ENCODE measurements at regions not wholly inside any gene's neighbourhood (a gene's known extent, or its start where the extent isn't known, plus 50 kb on each side); places are given as distances from the start of the nearest gene placed in this dataset.

DNA sequence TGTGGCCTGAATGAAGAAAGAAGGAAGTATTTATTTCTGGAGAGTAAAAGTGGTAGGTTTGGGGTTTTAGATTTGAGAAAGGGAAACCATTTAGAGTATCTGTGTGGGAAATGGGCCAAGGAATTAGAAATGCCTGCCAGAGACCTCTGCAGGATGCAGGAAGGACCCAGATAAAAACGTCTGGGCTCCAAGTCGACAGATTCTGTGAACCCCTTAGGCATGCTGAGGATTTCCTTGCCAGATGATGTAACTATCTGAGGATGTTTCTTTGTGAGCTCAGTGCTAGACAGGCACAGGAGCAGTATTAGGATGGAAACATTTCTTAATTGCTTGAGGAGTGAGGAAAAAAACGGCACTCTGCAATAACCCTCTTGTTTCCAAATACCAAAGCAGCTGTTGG is 251.8 kb upstream of the DMRT1 start:
- H4K20me1 ChIP-seq (ENCODE audit: insufficient read depth, low read length): no peaks in the 10 kb centered on the region
- in situ Hi-C loops (cut with HindIII; ENCODE audit: extremely low pct_ligation_motif_present, low pct_unique_long_range_greater_than_20kb): loop anchor here (25.0 kb wide), 1 partner anchor 398 kb away; the partner anchor contains the start of gene DMRT3

DNA sequence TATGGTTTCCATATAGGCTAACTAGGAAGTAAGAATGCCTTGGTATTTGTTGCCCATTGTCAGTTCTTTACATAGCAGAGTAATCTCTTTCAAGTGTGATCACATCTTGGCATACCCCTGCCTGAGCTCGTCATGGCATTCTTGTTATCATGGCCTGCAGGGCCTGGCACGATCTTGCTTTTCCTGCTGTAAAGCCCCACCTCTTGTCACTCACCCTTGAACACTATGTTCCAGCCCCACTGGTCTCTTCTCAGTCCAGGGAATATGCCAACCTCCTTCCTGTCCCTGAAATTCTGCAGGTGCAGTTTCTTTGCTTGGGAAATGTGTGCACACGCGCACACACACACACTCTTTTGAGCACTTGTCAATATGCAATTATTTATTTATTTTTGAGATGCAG is 250.2 kb upstream of the DMRT1 start:
- Histone ChIP-seq H4K20me1 (ENCODE audit: insufficient read depth, low read length) (no peaks in the 10 kb centered on the region), H3K9me3 (ENCODE audit: low read length) (peaks cover 21% of the 10 kb centered on the region), H3K27me3 (ENCODE audit: control insufficient read depth in 1 of 2, insufficient read depth in 2 of 2, low read length in 2 of 2) (no peaks in the 10 kb centered on the region), H3K9ac (ENCODE audit: insufficient read depth, low read depth, low read length) (no peak overlapping the region), H2AFZ (ENCODE audit: low read length) (no peak overlapping the region), H3K4me2 (ENCODE audit: low read depth, low read length) (no peak overlapping the region), H3K4me1 (ENCODE audit: insufficient read depth, low read length) (peaks cover 14% of the 10 kb centered on the region), H3K27ac (ENCODE audit: extremely low read length, insufficient read depth, low read length) (no peak overlapping the region), H3K79me2 (ENCODE audit: insufficient read depth, low read length) (no peaks in the 10 kb centered on the region), H3K4me3 (replicated peaks in 1 of 3; ENCODE audit: insufficient read depth in 1 of 3, low read depth in 2 of 3, low read length in 3 of 3) (no peak overlapping the region), H3K36me3 (replicated peaks in 1 of 2; ENCODE audit: control insufficient read depth in 1 of 2, insufficient read depth in 2 of 2, low read length in 2 of 2) (no peaks in the 10 kb centered on the region)
- POLR2A ChIA-PET: no interaction called here
- FAIRE-seq: no peak
- 56% methylated on average over 4 of the region's 4 CpGs for WGBS (ENCODE audit: low lambda C conversion rate)
- TF ChIP-seq ZNF709 (CRISPR knock-in tag; IDR thresholded peaks at IDR 0.05) (no peak), ZNF124 (CRISPR knock-in tag; IDR thresholded peaks at IDR 0.05) (no peak), HDAC1 (CRISPR knock-in tag; IDR thresholded peaks at IDR 0.05) (no peak)
- TF ChIP-seq, protein P1, sequence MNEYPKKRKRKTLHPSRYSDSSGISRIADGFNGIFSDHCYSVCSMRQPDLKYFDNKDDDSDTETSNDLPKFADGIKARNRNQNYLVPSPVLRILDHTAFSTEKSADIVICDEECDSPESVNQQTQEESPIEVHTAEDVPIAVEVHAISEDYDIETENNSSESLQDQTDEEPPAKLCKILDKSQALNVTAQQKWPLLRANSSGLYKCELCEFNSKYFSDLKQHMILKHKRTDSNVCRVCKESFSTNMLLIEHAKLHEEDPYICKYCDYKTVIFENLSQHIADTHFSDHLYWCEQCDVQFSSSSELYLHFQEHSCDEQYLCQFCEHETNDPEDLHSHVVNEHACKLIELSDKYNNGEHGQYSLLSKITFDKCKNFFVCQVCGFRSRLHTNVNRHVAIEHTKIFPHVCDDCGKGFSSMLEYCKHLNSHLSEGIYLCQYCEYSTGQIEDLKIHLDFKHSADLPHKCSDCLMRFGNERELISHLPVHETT (CRISPR knock-in tag; conservative IDR thresholded peaks at IDR 0.05): no peak
- TF ChIP-seq, protein P2, sequence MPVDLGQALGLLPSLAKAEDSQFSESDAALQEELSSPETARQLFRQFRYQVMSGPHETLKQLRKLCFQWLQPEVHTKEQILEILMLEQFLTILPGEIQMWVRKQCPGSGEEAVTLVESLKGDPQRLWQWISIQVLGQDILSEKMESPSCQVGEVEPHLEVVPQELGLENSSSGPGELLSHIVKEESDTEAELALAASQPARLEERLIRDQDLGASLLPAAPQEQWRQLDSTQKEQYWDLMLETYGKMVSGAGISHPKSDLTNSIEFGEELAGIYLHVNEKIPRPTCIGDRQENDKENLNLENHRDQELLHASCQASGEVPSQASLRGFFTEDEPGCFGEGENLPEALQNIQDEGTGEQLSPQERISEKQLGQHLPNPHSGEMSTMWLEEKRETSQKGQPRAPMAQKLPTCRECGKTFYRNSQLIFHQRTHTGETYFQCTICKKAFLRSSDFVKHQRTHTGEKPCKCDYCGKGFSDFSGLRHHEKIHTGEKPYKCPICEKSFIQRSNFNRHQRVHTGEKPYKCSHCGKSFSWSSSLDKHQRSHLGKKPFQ (CRISPR knock-in tag; IDR thresholded peaks at IDR 0.05; ENCODE audit: insufficient replicate concordance): no peak
- TF ChIP-seq, protein P3, sequence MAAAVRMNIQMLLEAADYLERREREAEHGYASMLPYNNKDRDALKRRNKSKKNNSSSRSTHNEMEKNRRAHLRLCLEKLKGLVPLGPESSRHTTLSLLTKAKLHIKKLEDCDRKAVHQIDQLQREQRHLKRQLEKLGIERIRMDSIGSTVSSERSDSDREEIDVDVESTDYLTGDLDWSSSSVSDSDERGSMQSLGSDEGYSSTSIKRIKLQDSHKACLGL (CRISPR knock-in tag; IDR thresholded peaks at IDR 0.05): no peak
- TF ChIP-seq, protein P4, sequence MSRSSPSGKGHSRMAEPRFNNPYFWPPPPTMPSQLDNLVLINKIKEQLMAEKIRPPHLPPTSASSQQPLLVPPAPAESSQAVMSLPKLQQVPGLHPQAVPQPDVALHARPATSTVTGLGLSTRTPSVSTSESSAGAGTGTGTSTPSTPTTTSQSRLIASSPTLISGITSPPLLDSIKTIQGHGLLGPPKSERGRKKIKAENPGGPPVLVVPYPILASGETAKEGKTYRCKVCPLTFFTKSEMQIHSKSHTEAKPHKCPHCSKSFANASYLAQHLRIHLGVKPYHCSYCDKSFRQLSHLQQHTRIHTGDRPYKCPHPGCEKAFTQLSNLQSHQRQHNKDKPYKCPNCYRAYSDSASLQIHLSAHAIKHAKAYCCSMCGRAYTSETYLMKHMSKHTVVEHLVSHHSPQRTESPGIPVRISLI (CRISPR knock-in tag; IDR thresholded peaks at IDR 0.05; ENCODE audit: borderline replicate concordance): no peak
- no peak for ATAC-seq
- no TSS peak for BruUV-seq (replicated peaks)
- intact Hi-C loops (cut with micrococcal nuclease; ENCODE audit: unreplicated experiment): no loop called here
- in situ Hi-C loops (cut with HindIII; ENCODE audit: extremely low pct_ligation_motif_present, low pct_unique_long_range_greater_than_20kb): loop anchor here (25.0 kb wide), 1 partner anchor 396 kb away; the partner anchor contains the start of gene DMRT3
- no peak for DNase-seq (ENCODE audit: low spot score)
- CTCF ChIA-PET (ENCODE audit: low intra/inter-chr PET ratio, low total read pairs): no interaction called here

More for the DNA sequence above, 251.8 kb upstream of the DMRT1 start:
- Histone ChIP-seq H3K27ac (ENCODE audit: extremely low read length, insufficient read depth, low read length) (no peak overlapping the region), H3K9me3 (ENCODE audit: low read length) (peaks cover 21% of the 10 kb centered on the region), H3K36me3 (replicated peaks in 1 of 2; ENCODE audit: control insufficient read depth in 1 of 2, insufficient read depth in 2 of 2, low read length in 2 of 2) (no peaks in the 10 kb centered on the region), H3K4me2 (ENCODE audit: low read depth, low read length) (no peak overlapping the region), H3K4me3 (replicated peaks in 1 of 3; ENCODE audit: insufficient read depth in 1 of 3, low read depth in 2 of 3, low read length in 3 of 3) (no peak overlapping the region), H3K79me2 (ENCODE audit: insufficient read depth, low read length) (no peaks in the 10 kb centered on the region), H3K27me3 (ENCODE audit: control insufficient read depth in 1 of 2, insufficient read depth in 2 of 2, low read length in 2 of 2) (no peaks in the 10 kb centered on the region), H2AFZ (ENCODE audit: low read length) (no peak overlapping the region), H3K4me1 (ENCODE audit: insufficient read depth, low read length) (peaks cover 14% of the 10 kb centered on the region), H3K9ac (ENCODE audit: insufficient read depth, low read depth, low read length) (no peak overlapping the region)
- no TSS peak for BruUV-seq (replicated peaks)
- CTCF ChIA-PET (ENCODE audit: low intra/inter-chr PET ratio, low total read pairs): no interaction called here
- ATAC-seq (no peak), FAIRE-seq (no peak), DNase-seq (ENCODE audit: low spot score) (no peak)
- POLR2A ChIA-PET: no interaction called here
- WGBS (ENCODE audit: low lambda C conversion rate): 7% methylated on average over 3 of the region's 3 CpGs
- intact Hi-C loops (cut with micrococcal nuclease; ENCODE audit: unreplicated experiment): loop anchor here (10.0 kb wide), 1 partner anchor 415 kb away; no protein-coding TSS in a partner anchor
- TF ChIP-seq ZNF761 (CRISPR knock-in tag; conservative IDR thresholded peaks at IDR 0.05) (no peak), NFE2 (CRISPR knock-in tag; IDR thresholded peaks at IDR 0.05) (no peak), ADNP (CRISPR knock-in tag; IDR thresholded peaks at IDR 0.05) (no peak)

Data from HepG2 (cell line).